ENCODE measurements at regions not wholly inside any gene's neighbourhood (a gene's known extent, or its start where the extent isn't known, plus 50 kb on each side); places are given as distances from the start of the nearest gene placed in this dataset.

- no peak for TF ChIP-seq CTCF (IDR thresholded peaks at IDR 0.05)
- H3K27ac ChIP-seq = no peak overlapping the region
- no peak overlapping the region for H3K4me3 ChIP-seq
- DNase-seq (ENCODE audit: low spot score) = no peak
Observed at GRCh38 chr7:25279705-25280104, 51.4 kb upstream of the NPVF start.

- DNase-seq (ENCODE audit: low spot score) = no peak
- TF ChIP-seq CTCF (IDR thresholded peaks at IDR 0.05) = no peak
- Histone ChIP-seq H3K4me3 (no peak overlapping the region), H3K27ac (no peak overlapping the region)
Observed at GRCh38 chr7:25280181-25280580, 51.9 kb upstream of the NPVF start.

- no peak for DNase-seq (ENCODE audit: low spot score)
- no peak overlapping the region for H3K4me3 ChIP-seq
- no peak for TF ChIP-seq CTCF (IDR thresholded peaks at IDR 0.05)
- H3K27ac ChIP-seq = no peak overlapping the region
Observed at GRCh38 chr7:25282194-25282593, 53.9 kb upstream of the NPVF start.

- no peak overlapping the region for H3K4me3 ChIP-seq
- TF ChIP-seq CTCF (IDR thresholded peaks at IDR 0.05) = no peak
- no peak for DNase-seq (ENCODE audit: low spot score)
- H3K27ac ChIP-seq = no peak overlapping the region
Observed at GRCh38 chr7:25286756-25287155, 58.5 kb upstream of the NPVF start.

GRCh38 chr7:25287291-25287690, 59.0 kb upstream of the NPVF start:
- no peak for DNase-seq (ENCODE audit: low spot score)
- no peak overlapping the region for H3K4me3 ChIP-seq
- H3K27ac ChIP-seq = no peak overlapping the region
- no peak for TF ChIP-seq CTCF (IDR thresholded peaks at IDR 0.05)

GRCh38 chr7:25288556-25289307, 60.4 kb upstream of the NPVF start:
- no peak overlapping the region for H3K4me3 ChIP-seq
- no peak overlapping the region for H3K27ac ChIP-seq
- DNase-seq (ENCODE audit: low spot score) = no peak
- no peak for TF ChIP-seq CTCF (IDR thresholded peaks at IDR 0.05)

GRCh38 chr7:25289518-25289917, 61.2 kb upstream of the NPVF start:
- Histone ChIP-seq H3K4me3 (no peak overlapping the region), H3K27ac (no peak overlapping the region)
- no peak for DNase-seq (ENCODE audit: low spot score)
- TF ChIP-seq CTCF (IDR thresholded peaks at IDR 0.05) = no peak
